ENCODE measurements at regions not wholly inside any gene's neighbourhood (a gene's known extent, or its start where the extent isn't known, plus 50 kb on each side); places are given as distances from the start of the nearest gene placed in this dataset.

DNA sequence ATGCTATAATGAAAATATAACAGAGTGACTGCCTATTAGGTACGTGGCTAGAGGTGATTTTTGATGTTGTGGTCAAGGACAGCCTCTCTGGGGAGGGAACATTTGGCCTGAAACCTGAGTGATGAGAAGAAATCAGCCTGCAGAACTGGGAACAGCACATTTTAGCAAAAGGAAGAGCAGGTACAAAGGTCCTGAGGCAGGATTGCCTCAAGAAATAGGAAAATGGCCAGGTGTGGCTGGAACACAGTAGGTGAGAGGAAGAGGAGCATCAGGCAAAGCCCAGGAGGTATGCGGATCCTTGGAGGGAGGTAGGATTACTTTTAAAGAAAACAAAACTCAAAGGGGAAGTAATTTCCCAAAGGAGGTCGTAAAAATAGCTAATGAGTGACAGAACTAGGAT, 582.9 kb downstream of the MED13L start:
- no peak for DNase-seq

DNA sequence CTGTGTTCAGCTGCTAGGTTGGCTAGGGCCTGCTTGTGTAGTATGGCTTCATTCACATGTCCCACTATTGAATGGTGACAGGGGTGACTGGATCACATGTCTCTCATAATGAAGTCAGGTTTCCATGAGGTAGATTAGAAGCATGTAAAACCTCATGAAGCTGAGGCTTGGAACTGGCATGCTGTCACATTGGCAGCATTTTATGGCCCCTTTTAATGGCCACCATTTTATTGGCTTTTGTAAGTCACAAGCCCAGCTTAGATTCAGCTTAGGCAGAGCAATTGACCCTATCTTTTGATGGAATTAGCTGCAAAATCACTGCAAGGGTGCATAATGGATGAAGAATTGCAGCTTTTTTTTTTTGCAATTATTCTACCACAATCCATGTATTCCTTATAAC, 583.5 kb downstream of the MED13L start:
- no peak for DNase-seq

DNA sequence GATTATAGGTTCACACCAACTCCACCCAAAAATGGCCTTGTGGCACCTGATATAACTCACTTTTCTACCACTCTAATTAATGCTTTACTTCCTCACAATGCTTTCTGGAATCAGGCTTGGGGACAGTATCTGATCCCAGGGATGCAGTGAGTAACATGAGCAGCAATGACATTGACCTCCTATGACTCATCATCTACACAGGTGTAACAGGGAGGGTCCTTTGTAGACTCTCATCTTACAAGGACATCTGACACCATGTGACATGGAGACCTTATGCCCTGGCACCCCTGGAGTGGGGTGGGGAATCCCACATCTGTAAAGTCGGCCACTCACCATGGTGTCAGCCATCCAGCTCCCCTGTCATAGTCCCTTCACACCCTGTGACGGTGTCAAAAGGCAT, 586.4 kb downstream of the MED13L start:
- DNase-seq: no peak

GRCh38 chr12:115687094-115687493, 590.4 kb downstream of the MED13L start:
- no peak for DNase-seq

- DNase-seq: no peak
Observed at GRCh38 chr12:115683240-115683780, 594.2 kb downstream of the MED13L start.

DNA sequence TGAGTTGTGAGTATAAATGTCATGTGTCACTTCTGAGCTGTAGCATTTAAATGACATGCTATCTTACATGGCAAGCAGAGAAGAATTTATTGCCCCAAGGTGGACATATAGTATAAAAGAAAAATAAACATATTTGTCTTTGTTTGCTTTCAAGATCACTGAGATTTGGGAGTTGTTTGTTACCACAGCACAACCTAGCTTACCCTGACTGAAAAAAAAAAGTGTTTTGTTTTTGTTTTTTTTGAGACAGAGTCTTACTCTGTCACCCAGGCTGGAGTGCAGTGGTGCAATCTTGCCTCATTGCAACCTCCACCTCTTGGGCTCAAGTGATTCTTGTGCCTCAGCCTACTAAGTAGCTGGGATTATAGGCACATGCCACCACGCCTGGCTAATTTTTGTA, 596.5 kb downstream of the MED13L start:
- DNase-seq: no peak

GRCh38 chr12:115672506-115673080, 604.9 kb downstream of the MED13L start:
- DNase-seq: no peak

- DNase-seq: no peak
Observed at GRCh38 chr12:115672086-115672485, 605.4 kb downstream of the MED13L start.

DNA sequence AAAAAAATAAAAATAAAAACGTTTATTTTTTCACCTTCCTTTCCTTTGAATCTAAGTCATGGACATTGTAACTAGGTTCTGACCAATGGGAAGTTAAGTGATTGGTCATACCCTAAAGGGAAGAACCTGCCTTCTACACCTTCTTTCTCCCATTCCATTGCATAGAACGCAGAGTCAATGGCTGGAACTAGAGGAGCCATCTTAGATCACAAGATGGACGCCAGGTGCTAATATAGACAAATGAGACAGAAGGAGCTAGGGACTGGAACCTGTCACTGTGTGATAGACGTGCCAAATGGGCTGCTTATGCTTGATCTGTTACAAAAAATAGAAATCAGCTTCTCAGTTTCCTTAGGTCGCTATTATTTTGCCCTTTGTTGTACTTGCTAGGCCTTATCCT, 606.6 kb downstream of the MED13L start:
- DNase-seq: no peak

- DNase-seq: no peak
Observed at GRCh38 chr12:115667116-115667515, 610.4 kb downstream of the MED13L start.

GRCh38 chr12:115666168-115666567, 611.3 kb downstream of the MED13L start:
- no peak for DNase-seq

GRCh38 chr12:115661112-115661511, 616.4 kb downstream of the MED13L start:
- DNase-seq: no peak

DNA sequence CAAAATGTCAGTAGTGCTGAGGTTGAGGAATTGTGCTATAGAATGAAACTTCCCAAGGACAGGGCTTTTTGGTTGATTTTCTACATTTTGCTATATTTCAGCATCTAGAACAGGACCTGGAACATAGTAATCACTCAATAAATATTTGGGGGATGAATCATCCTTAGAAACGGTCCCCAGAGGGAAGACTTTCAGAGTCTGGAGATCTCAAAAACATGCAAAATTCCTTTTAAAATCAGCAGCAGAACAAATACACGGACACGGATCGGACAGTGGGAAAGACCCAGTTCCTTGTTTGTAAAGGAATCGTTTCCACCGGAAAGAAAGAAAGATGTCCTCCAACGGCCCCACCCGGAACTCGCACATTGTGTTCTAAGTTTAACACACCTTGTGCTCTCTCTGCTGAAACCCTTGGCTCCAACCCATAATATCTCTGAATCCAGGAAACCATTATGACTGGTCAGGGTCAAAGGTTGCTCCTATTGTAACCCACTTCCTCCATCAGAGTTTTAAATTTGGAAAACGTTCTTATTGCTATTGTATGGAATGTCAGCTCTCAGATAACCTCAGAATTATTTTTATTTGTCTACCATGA, 617.2 kb downstream of the MED13L start:
- DNase-seq: no peak

DNA sequence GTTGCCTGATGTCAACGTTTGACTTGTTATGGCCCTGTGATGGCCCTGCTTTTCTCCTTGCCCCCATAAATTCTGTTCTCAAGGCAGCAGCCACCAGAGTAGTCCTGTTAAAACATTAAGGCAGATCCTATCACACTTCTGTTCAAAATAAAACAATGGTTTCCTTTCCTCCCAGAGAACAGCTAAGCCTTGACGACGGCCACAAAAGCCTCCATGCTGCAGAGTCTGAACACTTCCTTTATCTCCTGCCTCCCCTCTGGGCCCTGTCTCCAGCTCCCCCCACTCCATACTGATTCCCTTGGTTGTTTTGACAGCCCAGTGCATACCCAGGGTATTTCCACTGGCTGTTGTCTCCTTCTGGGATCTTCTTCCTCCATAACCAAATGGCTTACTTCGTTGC, 618.1 kb downstream of the MED13L start:
- no peak for DNase-seq

DNA sequence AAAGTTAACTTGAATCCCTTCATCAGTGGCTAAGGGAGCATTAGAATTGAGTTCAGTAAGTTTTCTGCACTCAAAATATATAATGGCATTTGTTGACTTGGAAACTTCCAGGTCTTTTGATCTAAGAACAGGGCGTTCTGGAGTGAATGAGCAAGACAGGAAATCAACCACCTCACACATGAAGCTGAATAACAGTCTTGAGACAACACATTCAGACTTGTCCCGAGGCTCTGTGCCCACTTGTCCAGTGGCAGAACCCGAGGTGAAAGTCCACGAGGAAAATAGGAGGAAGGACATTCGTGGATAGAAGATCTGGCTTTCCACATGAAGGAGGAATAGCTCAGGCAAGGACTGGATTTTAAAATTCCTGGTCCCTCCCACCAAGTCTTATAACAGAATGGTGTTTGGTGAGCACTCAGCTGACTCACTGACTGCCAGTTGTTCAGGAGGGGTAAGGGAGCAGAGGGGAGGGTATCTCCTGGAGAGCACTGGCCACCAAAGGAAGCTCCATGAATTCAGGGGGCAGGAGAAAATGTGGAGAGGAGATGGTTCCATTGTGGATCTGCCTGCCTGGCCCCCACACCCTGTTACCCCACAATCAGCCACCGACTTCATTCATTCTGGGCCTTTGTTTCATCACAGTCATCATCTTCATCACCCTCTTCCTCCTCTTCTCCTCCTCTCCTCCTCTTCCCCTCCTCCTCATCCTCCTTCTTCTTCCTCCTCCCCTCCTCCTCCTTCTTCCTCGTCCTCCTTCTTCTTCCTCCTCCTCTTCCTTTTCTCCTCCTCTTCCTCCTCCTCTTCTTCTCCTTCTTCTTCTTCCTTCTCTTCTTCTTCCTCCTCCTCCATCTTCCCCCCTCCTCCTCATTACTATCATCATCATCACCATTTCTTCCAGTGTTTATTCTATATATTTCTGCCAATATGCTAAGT, 620.1 kb downstream of the MED13L start:
- DNase-seq: no peak

- no peak for DNase-seq
Observed at GRCh38 chr12:115650026-115650425, 627.5 kb downstream of the MED13L start.

DNA sequence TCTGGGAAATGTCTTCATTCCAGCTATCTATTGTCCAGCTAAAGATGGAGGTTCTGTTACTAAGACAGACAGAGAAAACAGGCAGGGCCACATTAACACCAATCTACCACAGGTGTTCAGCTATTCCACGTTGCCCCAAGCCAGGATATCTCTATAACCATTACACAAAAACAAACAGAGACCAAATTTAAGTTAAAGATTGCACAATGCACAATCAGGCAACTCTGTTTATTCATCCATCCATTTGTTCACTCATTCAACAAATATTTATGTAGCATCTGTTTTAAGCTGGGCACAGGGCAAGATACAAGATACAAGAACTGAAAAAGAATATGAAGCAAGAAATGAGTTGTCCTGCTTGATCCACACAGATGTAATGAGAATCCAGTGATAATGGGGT, 629.0 kb downstream of the MED13L start:
- no peak for DNase-seq

- DNase-seq: no peak
Observed at GRCh38 chr12:115646210-115646609, 631.3 kb downstream of the MED13L start.

GRCh38 chr12:115640929-115641328, 636.6 kb downstream of the MED13L start:
- DNase-seq: no peak

GRCh38 chr12:115639648-115640012, 637.9 kb downstream of the MED13L start:
- no peak for DNase-seq

DNA sequence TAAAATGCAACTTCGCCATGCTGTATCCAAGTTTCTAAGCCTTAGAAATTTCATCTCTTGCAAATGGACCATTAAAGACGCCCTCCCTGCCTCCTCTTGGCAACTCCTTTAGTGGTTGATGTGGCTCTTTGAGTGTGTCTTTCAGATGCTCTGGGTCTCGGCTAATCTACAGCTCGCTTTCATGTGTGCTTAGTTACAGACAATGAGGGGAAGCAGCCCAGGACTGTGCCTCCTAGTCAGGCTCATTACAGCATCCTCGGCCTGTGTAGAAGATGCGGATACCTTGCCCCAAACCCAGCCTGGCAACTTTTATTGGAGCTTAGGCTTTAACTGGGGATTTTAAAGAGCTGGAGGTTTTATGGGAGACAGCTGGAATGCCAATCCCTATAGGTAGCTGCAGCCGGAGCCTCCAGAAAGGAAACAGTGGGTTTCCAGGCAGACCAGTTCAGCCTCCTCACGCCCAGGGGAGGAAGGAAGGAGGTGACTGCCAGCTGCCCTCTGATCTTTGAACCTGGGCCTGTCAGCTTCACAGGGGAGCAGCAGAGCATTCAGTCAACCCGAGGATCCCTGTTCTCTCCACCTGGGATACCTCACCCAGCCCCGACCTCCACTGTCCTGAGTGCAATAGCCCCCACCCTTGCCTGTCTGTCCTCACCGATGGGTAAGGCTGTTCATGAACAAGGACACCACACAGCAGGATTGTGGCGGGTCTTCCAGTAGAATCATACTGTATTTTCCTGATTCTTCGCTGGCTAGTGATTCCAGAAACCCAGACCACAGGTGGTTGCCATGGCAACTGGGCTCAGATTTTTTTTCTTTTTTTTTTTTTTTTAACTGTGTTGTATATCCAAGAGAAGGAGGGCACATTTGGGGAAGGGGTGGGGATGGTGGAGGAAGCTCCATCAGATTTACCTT, 638.5 kb downstream of the MED13L start:
- no peak for DNase-seq

- DNase-seq: no peak
Observed at GRCh38 chr12:115636546-115636945, 640.9 kb downstream of the MED13L start.

- no peak for DNase-seq
Observed at GRCh38 chr12:115632308-115632707, 645.2 kb downstream of the MED13L start.
